ENCODE measurements at regions not wholly inside any gene's neighbourhood (a gene's known extent, or its start where the extent isn't known, plus 50 kb on each side); places are given as distances from the start of the nearest gene placed in this dataset.

GRCh38 chr2:156841321-156841720 is 405.1 kb downstream of the GPD2 start:
- TF ChIP-seq CTCF (conservative IDR thresholded peaks at IDR 0.05; ENCODE audit: low read depth, low read length), result no peak
- no peak for TF ChIP-seq MXI1 (IDR thresholded peaks at IDR 0.05; ENCODE audit: borderline replicate concordance, low read depth, low read length)
- no peak for TF ChIP-seq USF2 (IDR thresholded peaks at IDR 0.05; ENCODE audit: low read depth, low read length)
- no peak for TF ChIP-seq RAD21 (IDR thresholded peaks at IDR 0.05; ENCODE audit: low read length)
- no peak for TF ChIP-seq SMC3 (IDR thresholded peaks at IDR 0.05; ENCODE audit: low read depth, low read length)
- TF ChIP-seq POLR2A (IDR thresholded peaks at IDR 0.05; ENCODE audit: low read depth, low read length), result no peak
- no peak for TF ChIP-seq NFE2L2 (IDR thresholded peaks at IDR 0.05; ENCODE audit: low read depth, low read length)
- no peak for TF ChIP-seq CHD1 (IDR thresholded peaks at IDR 0.05; ENCODE audit: low read depth, low read length)
- TF ChIP-seq CEBPB (IDR thresholded peaks at IDR 0.05; ENCODE audit: low read depth, low read length), result no peak
- TF ChIP-seq MAZ (IDR thresholded peaks at IDR 0.05; ENCODE audit: borderline replicate concordance, low read depth, low read length), result no peak
- no peak for TF ChIP-seq RFX5 (IDR thresholded peaks at IDR 0.05; ENCODE audit: low read depth, low read length)
- no peak for TF ChIP-seq RCOR1 (IDR thresholded peaks at IDR 0.05; ENCODE audit: insufficient replicate concordance, low read length)
- no peak for TF ChIP-seq FOS (IDR thresholded peaks at IDR 0.05; ENCODE audit: low read depth, low read length)

Measured in IMR-90 (cell line).